Urothelium cell line (cell line): ENCODE measurements at regions not wholly inside any gene's neighbourhood (a gene's known extent, or its start where the extent isn't known, plus 50 kb on each side); places are given as distances from the start of the nearest gene placed in this dataset.

Source experiments
- DNase-seq: peaks from one replicate; pipeline ENCODE4 v3.0.0; 2011; ENCODE audit warnings: low spot score, mixed read lengths
- FAIRE-seq: peaks from 2 replicates; lab custom pipeline; 2011; peaks lifted over from hg19 to GRCh38; lab: Jason Lieb, UNC

- no peak for DNase-seq
- no peak for FAIRE-seq
These were observed 764.9 kb downstream of the TECRL start for GRCh38 chr4:63644396-63644795.

DNA sequence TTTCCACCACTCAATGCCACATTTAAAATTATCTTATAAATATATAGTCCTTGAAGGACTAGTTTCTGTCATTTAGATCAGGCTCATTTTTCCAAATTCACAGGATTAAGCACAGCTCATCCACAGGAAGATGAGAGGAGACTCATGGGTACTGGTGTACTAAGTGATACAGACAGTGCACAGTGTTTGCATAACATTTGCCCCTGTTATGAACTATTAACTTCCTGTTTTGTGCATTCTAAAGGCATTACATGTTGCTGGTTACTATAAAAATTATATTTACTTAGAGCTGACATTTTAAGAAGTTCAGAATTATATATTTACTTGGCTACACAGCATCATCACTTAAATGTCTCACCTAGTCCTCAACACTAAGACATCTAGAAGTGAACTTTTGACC, 772.0 kb downstream of the TECRL start:
- DNase-seq, result no peak

DNA sequence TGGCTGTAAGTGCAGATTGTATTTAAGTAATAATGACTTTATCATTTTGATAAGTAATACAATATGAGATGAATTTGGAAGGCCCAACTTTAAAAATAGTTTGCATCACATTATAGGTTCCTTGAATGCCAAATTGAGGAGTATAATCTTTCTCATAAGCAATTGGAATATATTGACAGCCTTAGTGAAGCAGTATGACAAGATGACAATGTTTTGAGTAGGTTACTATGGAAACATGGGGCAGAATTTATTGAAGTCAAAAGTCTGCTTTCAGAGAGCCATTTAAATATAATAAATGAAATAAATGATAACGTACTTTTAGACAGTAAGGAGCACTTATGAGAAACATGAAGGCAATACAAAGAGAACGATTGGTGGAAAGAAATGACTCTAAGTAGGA, 776.4 kb downstream of the TECRL start:
- FAIRE-seq (no peak), DNase-seq (no peak)

More for the DNA sequence above, 772.0 kb downstream of the TECRL start:
- no peak for FAIRE-seq

- FAIRE-seq (no peak), DNase-seq (no peak)
These were observed 789.0 kb downstream of the TECRL start for GRCh38 chr4:63620271-63620670.

DNA sequence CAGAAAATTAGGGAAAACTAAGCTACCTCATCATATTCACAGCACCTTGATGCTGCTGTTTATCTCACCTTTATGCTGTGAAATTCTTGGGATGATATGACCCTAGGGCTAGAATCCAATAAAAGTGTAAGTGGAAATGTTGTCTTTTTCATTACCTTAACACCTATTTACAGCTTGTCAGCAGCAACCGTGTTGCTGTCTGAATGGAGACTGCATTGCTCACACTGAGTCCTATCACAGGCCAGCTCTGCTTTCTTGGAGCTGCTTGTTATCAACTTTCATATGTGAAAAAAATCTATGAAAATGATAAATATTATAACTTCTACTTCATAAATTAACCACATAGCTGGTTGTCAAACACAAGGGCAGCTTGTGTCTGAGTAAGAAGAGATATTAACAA, 789.5 kb downstream of the TECRL start:
- no peak for DNase-seq
- FAIRE-seq, result no peak

DNA sequence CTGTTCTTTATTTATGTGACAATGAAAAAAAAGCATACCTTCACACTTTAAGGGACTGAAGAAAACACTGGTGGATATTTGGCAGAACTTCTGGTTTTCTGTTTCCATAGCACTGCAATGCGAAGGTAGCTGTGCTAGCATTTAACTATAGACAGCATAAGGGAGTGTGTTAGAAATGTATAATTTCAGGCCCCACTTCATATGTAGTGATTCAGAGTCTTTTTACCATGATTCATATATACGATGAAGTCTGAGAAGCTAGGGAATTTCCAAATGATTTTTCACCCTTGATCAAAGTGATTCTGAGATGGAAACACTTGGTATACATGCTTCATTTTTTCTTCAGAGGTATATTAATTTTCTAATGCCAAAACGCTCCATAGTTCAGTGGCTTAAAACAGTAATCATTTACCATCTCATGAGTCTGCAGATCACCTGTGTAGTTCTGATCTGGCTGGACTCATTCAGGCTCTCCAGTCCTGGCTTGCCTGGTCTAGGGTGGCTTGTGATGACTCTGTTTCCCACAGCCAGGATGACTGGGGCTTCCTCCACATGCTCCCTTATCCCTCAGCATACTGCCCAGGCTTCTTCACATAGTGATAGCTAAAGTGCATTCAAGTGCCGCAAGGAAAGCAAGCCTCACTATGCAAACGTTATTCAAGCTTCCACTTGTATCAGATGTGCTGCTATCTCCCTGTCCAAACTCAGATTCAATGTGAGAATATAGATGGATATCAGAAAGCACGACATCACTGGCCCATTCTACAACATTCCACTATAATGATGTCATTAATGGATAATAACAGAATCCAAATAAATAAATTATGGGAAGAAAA, 790.1 kb downstream of the TECRL start:
- DNase-seq (peak; percentile 2), FAIRE-seq (peak; percentile 74)

DNA sequence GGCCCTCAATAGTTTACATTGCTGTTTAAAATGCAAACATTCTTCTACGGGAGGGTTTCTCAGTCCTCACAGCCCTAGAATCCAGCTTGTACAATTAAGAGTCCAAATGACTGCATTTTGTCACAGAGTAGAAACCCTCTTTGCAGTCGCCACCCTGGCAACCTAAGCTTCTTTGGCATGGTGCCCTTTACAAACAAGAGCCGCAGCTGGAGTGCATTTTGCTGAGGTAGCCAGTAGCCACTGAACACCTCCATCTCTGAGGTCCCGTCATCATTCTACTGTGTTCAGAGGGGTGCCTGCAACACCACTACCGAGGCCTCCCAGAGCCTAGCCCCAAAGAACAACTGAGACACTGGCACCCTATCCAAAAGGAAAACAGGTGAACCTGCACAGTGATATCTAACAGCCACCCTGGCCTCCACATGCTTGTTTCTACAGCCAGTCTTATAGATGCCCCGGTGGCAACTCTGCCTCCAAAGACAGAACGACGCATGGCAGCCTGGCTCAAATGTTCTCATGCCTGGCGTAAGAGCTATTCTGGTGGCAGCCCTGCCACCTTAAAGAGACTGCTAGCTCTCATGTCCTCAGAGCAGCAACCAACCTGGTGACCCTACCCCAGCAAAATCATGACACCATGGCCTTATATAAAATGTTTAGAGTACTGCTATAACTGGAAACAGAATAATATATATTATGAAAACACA, 801.9 kb downstream of the TECRL start:
- FAIRE-seq, result no peak
- DNase-seq, result no peak

DNA sequence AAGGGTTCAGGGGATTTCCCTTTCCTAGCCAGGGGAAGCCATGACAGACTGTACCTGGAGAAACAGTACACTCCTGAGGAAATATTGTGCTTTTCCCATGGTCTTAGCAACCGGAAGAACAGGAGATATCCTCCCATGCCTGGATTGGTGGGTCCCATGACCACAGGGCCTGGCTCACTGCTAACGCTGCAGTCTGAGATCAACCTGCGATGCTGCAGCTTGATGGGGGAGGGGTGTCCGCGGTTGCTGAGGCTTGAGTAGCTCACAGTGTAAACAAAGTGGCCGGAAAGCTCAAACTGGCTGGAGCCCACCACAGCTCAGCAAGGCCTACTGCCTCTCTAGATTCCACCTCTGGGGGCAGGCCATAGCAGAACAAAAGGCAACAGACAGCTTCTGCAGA, 819.5 kb downstream of the TECRL start:
- no peak for FAIRE-seq

DNA sequence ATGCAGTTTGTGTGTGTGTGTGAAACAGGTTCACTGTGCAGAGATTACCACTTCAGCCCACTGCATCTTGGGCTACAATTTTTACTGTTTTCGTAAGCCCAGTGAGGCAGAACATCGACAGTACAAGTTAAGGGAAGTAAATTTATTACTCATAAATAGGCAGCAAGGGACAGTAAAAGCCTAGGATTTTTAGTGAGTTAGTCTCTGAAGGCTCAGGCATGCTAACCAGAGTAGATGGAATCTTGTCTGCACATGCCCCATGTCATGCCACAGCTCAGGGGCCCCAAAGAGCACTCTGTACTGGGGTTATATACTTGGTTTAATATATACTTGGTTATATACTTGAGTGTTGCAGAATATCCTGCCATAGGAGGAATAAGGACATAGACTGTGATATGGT, 825.7 kb downstream of the TECRL start:
- FAIRE-seq (no peak), DNase-seq (no peak)

More for the DNA sequence above, 819.5 kb downstream of the TECRL start:
- no peak for DNase-seq

GRCh38 chr4:63583007-63583406, 826.2 kb downstream of the TECRL start:
- no peak for DNase-seq

GRCh38 chr4:63580796-63581475, 828.3 kb downstream of the TECRL start:
- DNase-seq, result no peak
- no peak for FAIRE-seq

More at GRCh38 chr4:63583007-63583406, 826.2 kb downstream of the TECRL start:
- FAIRE-seq, result no peak

DNA sequence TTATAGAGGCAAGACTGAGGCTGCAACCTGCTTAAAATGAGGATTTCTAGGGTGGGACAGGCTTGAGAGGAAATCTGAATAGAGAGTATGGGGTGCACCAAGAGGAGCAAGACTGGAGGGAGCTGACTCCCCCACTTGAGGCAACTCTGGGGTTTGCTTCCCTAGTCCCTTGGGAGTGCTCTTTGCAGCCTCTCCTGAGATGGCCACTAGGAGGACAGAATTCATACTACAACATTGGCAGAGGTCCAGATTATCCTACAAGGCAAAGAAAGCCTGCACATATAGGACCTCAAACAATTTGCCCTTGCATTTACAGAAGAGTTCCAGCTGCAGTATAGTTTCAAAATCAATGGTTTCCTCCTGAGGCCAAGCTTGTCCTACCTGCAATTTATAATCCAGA, 830.9 kb downstream of the TECRL start:
- FAIRE-seq (no peak), DNase-seq (no peak)

GRCh38 chr4:63566658-63567057, 842.6 kb downstream of the TECRL start:
- FAIRE-seq, result no peak
- DNase-seq, result no peak

GRCh38 chr4:63563288-63564014, 845.8 kb downstream of the TECRL start:
- FAIRE-seq (no peak), DNase-seq (peak; percentile 12)

- DNase-seq, result no peak
- FAIRE-seq, result no peak
These were observed 850.5 kb downstream of the TECRL start for GRCh38 chr4:63558709-63559108.

DNA sequence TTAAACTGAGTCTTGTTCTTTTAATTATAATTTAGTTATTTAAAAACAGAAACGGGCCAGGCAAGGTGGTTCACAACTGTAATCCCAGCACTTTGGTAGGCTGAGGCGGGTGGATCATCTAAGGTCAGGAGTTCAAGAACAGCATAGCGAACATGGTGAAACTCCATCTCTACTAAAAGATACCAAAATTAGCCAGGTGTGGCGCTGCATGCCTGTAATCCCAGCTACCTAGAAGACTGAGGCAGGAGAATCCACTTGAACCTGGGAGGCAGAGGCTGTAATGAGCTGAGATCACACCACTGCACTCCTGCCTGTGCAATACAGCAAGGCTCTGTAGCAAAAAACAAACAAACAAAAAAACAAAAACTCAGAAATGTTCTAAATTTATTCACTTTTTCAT, 852.9 kb downstream of the TECRL start:
- FAIRE-seq (no peak), DNase-seq (no peak)

DNA sequence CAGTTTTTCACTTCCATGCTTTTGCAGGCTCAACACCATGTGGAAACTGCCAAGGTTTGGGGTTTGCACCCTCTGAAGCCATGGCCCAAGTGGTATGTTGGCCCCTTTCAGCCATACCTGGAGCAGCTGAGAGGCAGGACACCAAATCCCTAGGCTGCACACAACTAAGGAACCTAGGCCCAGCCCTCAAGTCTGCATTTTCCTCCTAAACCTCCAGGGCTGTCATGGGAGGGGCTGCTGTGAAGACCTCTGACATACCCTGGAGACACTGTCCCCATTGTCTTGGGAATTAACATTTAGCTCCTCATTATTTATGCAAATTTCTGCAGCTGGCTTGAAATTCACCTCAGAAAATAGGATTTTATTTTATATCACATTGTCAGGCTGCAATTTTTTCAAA, 856.1 kb downstream of the TECRL start:
- no peak for FAIRE-seq

DNA sequence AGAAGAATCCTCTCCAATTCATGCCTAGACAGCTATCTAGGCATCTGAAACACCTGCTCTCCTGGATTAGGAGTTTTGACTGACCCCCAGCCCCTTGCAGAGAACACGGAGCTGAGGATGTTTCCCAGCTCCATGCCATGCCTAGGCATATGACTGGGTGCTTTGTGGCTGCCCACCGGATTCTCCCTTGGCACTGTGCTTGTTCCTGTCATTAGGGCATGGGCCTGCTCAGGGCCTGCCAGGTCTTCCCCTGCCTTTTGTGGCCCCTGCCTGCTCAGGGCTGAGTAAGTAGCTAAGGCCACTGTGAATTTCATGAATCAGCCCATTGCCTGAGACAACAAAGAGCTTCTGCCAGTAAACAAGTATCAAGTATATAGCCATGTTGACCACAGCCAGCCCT, 867.4 kb downstream of the TECRL start:
- no peak for DNase-seq
- FAIRE-seq, result no peak

More for the DNA sequence above, 856.1 kb downstream of the TECRL start:
- no peak for DNase-seq

DNA sequence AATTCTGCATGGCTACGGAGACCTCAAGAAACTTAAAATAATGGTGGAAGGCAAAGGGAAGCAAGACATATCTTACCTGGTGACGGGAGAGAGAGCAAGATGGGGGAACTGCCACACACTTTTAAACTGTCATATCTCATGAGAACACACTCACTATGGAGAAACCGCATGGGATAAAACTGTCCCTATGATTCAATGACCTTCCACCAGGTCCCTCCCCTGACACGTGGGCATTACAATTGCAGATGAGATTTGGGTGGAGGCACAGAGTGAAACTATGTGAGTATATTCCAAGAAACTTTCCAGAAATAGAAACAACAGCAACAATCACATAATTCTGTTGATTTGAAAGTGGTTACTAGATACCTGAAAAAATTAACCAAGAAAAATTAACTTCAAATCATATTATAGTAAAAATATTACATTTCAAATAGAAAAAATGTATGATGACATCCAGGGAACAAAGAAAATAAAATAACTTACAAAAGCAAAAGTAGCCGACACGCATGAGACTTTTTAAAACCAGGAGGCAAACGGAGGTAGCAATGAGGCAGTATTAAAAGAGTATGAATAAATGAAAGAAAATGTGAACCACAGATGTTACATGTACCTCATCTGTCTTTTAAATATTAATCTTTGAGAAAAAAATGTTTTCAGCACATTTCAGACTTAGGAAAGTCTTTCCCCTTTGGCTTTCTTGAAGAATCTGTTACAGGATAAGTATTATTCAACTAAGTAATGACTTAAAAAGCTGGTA, 879.5 kb downstream of the TECRL start:
- DNase-seq (no peak), FAIRE-seq (no peak)
